Tibial nerve (tissue), 3 donors: ENCODE measurements at regions not wholly inside any gene's neighbourhood (a gene's known extent, or its start where the extent isn't known, plus 50 kb on each side); places are given as distances from the start of the nearest gene placed in this dataset.

Experiments used
- CTCF ChIP-seq, 5 experiments: fragments of 200-600 bp in 3 of 5; fragments of 450-650 bp in 2 of 5; sonication (generic) in 3 of 5; IDR thresholded peaks; one replicate each; pipeline ENCODE4 v1.5.1; 2016 to 2019; ENCODE audit warnings: antibody characterized with exemption in 5 of 5, mild to moderate bottlenecking in 3 of 5, moderate library complexity in 2 of 5
- POLR2A ChIP-seq, 2 donors: fragments of 450-650 bp; IDR thresholded peaks; one replicate each; pipeline ENCODE4 v1.6.1; 2017; ENCODE audit warnings: antibody characterized with exemption in 2 of 2, mild to moderate bottlenecking in 2 of 2, moderate library complexity in 2 of 2

- TF ChIP-seq CTCF (IDR thresholded peaks at IDR 0.05) (no peak), POLR2A (IDR thresholded peaks at IDR 0.05) (no peak)
These were observed 367.8 kb upstream of the SOX9 start for GRCh38 chr17:71753070-71753469.
